ENCODE measurements at regions not wholly inside any gene's neighbourhood (a gene's known extent, or its start where the extent isn't known, plus 50 kb on each side); places are given as distances from the start of the nearest gene placed in this dataset.

GRCh38 chr1:117795792-117796191, 133.6 kb downstream of the GDAP2 start:
- TF ChIP-seq CTCF (conservative IDR thresholded peaks at IDR 0.05) (no peak), ZFX (IDR thresholded peaks at IDR 0.05) (no peak)
- no peak overlapping the region for H3K27ac ChIP-seq

DNA sequence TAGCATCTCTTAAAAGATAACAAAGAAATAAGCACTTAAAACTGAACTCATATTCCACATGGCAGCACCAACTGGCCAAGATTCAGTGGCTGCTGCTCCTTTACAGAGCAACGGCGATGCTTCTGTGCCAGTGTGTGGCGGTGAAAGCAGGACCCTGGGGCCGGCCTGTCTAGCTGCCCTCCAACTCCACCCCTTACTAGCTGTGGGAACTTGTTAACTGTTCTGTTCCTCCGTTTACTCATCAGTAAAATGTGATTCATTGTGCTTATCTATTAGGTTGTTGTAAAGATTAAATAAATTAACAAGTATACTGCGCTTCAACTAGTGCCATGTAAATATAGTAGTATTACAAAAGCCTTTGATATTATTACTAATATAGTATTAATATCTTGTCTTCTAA, 133.2 kb downstream of the GDAP2 start:
- TF ChIP-seq ZFX (IDR thresholded peaks at IDR 0.05) (no peak), CTCF (conservative IDR thresholded peaks at IDR 0.05) (no peak)
- H3K27ac ChIP-seq: no peak overlapping the region

- H3K27ac ChIP-seq: no peak overlapping the region
- TF ChIP-seq CTCF (conservative IDR thresholded peaks at IDR 0.05): no peak
- TF ChIP-seq ZFX (IDR thresholded peaks at IDR 0.05): no peak
Measured at GRCh38 chr1:117798550-117798949, 130.9 kb downstream of the GDAP2 start.

DNA sequence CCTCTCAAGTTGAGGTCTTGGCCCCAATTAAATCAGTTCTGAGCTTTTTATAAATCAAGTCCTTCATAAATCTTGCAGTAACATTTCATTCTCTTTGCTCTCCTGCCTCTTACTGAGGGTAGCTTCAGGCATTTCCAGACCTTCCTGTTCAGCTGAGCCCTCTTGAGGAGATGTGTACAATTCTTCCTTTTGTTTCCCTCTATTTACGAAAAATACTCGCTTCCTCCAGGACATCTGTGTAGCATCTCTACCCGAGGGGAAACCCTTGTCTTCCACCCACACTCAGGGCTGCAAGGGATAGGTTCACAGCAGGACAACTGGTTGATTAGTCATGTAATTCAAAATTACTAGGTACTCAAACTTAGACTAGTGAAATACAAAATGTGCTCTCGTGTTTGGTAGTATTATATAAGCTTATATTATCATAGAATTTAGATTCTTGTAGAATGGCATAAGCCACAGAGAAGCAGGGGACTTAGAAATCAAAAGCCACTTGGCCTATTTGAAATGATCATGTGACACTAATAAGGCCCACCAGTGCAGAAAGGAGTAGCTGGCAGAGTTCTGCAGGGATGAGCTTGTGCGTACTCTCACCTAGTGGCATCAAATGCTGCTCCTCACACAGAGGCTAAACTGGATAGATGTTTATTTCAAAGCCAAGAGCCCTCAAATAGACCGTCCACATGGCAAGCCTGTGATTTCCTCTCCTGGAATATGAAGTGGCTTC, 126.7 kb downstream of the GDAP2 start:
- TF ChIP-seq CTCF (conservative IDR thresholded peaks at IDR 0.05) (no peak), ZFX (IDR thresholded peaks at IDR 0.05) (no peak)
- H3K27ac ChIP-seq: no peak overlapping the region

DNA sequence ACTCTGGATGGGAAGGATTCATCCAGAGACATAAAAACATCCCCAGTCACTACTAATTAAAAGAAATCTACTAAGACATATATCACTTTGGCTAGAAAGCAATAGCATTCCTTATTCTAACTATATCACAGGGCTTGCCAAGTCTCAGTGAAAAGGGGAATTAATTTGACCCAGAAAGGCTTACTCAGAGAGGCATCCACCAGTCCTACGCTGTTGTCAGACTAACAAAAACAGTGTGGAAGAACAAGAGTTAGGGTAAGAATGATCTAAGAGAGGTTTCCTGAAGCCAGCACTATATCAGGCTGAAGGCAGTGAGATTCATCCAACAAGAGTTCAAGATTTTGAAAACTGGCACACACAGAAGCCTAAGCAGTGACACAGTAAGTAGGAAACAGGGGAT, 126.1 kb downstream of the GDAP2 start:
- TF ChIP-seq CTCF (conservative IDR thresholded peaks at IDR 0.05): no peak
- TF ChIP-seq ZFX (IDR thresholded peaks at IDR 0.05): no peak
- H3K27ac ChIP-seq: no peak overlapping the region

- no peak overlapping the region for H3K27ac ChIP-seq
- no peak for TF ChIP-seq ZFX (IDR thresholded peaks at IDR 0.05)
- TF ChIP-seq CTCF (conservative IDR thresholded peaks at IDR 0.05): no peak
Measured at GRCh38 chr1:117809764-117810163, 119.7 kb downstream of the GDAP2 start.

DNA sequence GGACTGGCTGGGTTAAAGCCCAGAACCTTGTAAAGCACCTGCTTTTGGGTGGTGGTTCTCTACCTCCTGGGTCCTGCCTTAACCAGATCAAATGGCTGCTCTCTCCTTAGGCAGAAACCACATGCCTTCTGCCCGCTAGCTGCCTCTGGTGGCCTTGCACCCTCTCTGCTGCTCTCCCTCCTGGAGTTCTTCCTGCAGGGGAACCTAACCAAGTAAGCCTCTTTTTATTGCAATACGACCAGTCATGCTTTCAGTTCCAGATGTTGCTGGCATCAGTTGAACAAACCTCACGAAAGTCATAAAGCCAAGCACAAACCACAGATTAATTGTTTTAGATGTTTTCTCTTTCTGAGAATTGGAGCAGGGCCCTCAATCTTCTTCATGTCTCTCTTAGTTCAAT, 118.9 kb downstream of the GDAP2 start:
- H3K27ac ChIP-seq: no peak overlapping the region
- TF ChIP-seq ZFX (IDR thresholded peaks at IDR 0.05) (no peak), CTCF (conservative IDR thresholded peaks at IDR 0.05) (no peak)
